GM19438 (cell line): ENCODE measurements at regions not wholly inside any gene's neighbourhood (a gene's known extent, or its start where the extent isn't known, plus 50 kb on each side); places are given as distances from the start of the nearest gene placed in this dataset.

Experiments used
- ATAC-seq: cut with Tn5 transposase; IDR thresholded peaks from one replicate; pipeline ENCODE4 v1.9.1; 2021; ENCODE audit warnings: low read depth; ENCODE audit not compliant: unreplicated experiment

DNA sequence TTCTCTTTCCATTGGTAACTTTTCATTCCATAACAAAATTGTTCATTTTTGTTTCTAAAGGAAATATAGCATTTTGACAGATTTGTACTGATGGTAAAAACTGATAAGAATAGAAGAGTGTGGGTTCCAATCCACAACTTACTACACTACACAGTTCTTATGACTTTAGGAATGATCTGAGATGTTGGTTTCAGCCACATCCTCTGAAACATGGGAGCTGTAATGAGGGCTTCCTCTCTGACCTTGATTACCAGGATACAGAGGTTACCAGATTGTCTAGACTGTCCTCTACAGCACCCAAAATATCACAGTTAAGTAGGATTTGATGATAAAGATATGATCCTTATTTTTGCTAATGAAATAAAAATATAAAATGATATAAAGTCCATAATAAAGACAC lies 1184.6 kb downstream of the FLRT2 start:
- no peak for ATAC-seq

DNA sequence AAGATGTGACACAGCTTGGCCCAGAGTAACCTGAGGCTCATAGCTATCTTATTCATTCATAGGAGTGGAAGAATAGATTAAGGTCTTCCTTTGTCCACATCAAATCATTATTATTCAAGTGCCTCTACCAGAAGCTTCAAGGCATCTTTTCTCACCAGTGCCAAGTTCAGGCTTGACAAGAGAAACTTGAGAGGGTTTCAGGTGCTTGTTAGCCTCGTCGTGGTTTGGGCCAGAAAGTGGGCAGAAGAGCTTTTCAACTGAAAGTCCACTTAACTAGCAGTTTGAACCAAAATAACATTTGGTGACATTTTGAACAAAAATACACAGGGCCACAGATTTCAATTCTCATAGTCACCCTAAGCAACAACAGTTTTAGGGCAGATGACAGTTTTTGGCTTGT lies 1184.2 kb downstream of the FLRT2 start:
- ATAC-seq: no peak

DNA sequence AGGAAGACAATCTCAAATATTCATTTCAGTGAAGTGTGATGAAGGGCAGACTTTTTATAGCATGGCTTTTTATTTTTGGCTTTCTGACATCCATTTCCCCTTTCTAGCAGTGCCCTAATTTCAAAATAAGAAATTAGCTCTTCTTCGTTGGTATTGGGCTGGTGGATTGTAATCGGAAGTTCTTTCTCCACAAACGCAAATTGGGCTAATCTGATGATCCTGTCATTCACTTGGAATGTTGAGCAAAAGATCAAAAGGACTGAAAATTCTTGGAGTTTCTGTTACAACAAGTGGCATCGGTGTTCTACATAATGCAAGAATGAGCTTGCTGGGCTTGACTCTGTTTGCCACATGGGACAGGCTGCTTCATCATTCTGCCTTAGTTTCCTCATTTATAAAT lies 1182.8 kb downstream of the FLRT2 start:
- no peak for ATAC-seq

DNA sequence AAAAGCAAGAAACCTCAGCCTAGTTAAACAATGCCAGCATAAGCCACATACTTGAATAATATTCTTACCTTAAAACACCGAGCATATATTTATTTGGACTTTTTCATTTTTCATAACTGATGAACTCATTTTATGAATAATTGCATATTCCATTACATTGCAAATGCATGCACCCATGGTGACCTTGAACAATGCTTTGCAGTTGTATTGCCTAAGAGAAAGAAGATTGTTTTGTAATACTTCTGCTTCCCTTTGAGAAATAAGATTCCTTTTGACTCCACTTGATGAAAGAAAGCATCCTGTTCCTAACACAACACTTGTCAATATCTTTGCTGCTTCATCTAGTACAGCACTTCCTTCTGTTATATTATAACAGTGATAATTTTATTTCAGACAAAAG lies 1182.2 kb downstream of the FLRT2 start:
- ATAC-seq: no peak

DNA sequence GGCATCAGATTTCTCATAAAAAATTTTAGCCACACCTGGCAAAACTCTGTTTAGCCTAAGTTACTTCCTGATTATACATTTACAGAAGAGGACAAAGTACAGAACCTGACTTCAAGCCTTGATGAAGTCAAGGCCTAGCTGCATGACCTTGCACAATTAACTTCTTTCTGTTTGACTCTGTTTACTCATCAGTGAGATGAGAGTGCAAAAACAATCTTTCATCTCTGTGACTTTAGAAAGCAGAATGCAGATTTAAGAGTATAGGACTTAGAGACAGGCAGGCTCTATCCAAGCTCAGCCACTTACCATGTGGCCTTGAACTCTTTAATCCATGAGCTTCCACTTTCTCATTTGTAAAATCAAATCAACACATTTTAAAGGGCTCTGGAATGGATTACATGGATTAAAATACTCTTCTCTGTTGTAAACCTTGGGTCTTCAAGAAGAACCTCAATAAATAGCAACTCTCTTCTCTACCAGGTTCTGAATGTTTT lies 1178.9 kb downstream of the FLRT2 start:
- no peak for ATAC-seq

DNA sequence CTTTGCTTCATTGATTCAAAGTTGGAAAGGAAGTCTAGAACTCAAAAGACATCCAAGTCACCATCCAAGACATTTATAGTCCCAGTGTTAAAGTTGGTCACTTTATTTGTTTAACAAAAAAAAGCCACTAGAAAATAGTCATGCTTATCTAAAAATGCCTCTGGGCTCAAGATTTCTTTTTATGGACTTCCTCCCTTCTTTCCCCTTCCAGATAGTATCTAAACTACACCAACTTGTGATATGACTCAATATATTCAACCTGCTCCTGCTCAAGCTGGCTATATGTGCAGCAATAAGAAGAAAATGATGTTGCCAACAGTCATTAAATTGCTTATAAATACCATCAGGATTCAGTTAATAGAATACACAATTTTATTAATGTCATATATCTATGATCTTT lies 1177.1 kb downstream of the FLRT2 start:
- no peak for ATAC-seq

DNA sequence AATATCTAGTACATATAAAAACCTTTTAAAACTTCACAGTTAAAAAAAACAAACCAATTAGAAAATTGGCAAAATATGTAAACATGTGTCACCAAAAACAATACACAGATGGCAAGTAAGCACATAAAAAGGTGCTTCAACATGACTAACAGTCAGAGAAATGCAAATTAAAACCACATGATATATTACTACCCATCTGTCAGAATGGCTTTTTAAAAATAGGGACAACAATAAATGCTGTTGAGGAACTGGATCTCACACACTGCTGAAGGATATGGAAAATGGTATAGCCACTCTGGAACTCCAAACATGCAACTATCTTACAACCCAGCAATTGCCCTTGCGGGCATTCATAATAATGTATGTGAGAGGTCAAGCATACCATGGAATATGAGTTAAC lies 1153.6 kb downstream of the FLRT2 start:
- ATAC-seq: no peak

DNA sequence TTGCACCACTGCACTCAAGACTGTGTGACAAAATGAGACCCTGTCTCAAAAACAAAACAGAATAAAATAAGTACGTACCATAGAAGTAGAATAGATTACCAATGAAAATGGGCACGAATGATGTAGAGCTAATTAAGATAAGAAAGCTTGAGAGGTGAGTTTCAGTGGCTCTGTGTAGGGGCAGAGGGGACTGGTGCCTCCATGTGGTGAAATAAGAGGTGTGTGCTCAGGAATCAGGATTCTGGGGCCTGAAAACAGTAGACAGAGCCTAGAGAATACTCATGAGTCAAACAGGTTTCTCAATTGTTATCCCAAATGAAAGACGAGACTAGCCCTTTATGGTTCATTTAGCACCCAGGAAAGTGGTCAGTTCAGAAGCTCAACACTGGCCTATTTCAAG lies 1145.1 kb downstream of the FLRT2 start:
- ATAC-seq: no peak

DNA sequence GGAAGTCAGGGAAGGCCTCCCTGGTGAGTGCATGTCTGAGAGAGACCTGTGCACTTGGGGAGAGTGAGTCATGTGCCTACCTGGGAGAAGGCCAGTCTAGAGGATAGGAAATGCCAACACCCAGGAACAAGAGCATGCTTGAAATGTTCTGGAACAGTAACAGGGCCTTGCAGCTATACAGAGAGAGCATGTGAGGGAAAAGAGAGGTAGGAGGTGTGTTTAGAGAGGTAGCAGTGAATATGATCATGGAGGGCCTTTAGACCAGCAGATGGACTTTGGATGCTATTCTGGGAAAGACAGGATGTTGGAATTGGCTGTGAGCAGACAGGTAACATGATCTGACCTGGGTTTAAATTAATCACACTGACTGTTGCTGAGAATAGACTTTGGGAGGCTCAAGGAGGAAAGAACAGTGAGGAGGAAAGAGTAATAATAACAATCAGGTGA lies 1143.6 kb downstream of the FLRT2 start:
- ATAC-seq: no peak

DNA sequence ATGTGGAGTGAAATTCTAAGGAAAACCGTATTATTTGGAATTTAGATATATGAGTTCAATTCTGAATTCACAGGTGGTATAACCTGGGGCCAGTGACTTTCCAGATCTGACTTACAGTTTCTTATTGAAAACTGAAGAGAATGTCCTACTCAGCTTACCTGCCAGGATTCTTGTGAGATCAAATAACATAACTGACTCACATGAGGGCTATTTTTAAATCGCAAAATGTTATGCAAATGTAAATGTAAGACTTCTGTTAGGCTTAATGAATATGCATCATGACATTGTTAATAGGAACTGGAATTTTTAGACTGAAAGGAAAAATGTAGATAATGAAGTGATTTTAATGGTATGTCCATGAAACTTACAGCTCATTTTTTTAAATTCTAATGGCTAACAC lies 1142.1 kb downstream of the FLRT2 start:
- ATAC-seq: no peak

DNA sequence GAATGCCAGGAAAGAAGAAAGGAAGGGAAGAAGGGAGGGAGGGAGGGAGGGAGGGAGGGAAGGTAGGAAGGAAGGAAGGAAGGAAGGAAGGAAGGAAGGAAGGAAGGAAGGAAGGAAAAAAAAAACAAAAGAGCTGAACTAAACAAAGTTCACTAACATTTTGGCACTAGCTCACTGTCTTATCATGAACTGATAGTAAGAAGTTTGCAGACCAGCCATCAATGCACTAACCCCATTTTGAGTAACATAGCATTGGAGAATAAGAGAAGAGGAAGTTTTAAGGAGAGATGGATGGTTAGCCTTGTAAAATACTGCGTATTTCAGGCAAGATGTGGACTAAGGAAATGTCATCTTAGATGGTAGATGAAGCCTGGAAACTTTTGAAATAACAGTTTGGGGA lies 1136.0 kb downstream of the FLRT2 start:
- no peak for ATAC-seq

DNA sequence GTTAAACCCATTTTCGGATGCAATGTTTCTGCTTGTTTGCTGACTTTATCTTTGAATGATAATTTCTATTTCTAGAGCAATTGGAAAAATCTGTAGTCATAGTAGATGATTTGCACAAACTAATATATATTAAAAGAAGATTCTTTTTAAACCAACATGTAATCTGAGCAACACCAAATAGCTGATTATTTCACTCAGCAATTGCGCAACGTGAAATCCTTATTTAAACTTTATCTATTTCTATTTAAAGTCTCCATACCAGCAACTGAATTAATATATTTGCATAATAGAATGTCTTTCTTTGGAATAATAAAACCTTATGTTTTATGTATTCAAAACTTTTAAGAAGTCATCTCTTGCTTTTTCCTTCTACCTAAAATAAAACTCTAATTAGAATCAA lies 1132.4 kb downstream of the FLRT2 start:
- no peak for ATAC-seq

DNA sequence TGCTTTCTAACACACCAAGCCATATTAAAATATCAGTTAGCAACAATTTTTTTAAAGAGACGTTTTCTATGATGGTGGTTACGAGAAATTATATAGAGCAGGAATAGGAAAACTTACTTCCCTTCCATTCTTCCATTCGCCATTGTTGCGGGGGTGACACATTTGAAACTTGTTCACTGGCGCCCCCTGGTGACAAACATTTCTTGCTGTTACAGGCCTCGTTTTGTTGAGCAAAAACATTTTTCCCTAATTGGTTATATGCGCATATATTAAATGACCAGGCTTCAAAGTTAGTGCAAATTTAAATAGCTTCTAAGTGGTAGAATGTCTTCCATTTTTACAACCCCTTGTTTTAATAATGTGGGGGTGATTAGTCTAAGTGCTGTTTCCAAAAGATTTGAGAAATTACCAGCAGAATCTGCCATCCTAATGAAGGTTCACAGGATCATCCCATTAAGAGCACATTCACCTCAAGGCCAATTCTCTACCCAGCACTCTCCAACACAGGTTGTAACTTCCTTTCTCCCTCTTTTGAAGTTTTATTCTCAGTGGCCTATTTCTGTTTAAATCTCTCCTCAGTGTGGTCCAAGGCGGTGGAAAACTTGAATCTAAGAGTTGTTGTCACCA lies 1124.7 kb downstream of the FLRT2 start:
- ATAC-seq: no peak

DNA sequence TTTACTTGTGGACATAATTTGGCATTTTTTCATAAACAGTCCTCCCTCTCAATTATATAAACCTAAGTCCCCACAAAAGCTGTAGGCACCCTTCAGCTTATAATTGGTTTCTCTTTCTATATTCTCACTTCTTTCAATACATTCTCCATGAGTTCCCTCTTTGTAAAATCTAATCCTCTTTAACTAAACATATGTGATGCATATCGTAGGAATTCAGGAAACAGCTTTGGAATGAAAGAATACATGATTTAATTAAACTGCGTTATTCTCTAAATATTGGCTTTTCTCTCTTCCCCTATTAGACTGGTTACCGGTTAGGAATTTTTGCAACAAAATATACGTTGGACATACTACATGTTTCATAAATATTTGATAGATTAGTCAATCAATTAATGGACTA lies 1122.6 kb downstream of the FLRT2 start:
- ATAC-seq: no peak

DNA sequence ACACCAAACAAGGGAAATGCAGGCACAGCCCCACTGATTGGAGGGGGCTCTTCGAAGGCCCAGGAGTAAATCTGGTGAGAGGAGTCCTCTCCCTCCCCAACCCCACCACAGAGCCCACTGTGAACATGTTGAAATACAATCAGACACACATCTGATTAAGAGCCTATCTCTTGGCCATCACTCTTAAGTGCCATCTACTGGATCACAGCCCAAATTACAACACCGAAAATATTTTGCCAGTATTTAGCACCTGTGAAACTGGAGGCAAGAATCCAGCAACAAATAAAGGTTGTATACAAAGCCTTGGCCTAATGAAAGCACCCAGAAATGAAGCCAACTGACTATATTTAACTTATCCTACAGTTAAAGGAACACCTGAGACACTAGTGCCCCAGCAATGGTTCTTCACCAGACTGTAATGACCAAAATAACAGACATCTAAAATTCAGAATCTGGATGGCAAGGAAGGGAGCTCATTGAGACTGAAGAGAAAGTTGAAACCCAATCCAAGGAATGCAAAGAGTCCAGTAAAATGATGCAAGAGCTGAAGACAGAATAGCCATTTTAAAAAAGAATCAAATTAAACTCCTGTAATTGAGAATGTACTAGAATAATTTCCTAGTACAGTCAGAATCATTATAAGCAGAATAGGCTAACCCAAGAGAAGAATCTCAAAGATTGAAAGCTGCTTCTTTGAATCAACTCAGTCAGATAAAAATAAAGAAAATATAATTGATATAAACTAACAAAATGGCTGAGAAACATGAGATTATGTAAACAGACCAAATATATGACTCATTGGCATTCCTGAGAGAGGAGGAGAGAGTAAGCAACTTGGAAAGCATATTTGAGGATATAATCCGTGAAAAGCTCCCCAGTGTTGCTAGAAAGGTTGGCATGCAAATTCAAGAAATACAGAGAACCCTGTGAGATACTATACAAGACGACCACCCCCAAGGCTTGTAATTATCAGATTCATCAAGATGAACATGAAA lies 1117.0 kb downstream of the FLRT2 start:
- ATAC-seq: no peak

DNA sequence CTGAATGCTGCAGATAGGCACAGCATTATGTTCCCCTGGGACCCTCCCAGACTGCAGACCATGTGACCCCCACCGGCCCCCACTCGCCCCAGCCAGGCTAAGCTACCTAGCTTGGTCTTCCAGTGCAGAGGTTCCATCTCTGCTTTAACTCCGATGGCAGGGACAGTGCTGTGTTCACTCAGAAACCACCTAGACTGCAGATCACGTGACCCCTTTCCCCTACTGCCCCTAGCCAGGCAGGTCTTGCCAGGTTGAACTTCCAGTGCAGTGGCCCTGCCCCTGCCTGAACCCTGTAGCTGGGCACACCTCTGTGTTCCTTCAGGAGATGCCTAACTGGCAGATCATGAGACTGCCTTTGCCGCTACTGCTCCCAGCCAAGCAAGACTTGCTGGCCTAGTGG lies 1116.2 kb downstream of the FLRT2 start:
- ATAC-seq: no peak

DNA sequence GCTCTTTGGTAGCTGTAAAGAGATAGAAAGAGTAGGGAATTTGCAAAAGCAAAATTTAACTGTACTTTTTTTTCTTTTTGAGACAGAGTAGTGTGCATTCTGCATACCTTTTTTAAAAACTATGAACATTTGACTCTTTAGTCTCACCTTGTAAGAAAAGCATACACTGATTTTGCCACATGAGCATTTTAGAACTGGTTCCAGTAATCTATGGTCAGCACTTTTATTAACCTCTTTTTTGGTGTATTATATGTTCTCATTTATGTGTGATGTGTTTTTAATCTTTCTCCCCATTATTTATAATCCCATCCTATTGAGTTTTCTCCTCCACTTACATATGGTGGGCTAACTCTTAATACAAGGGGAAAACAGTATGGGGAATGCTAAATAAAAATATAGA lies 1111.4 kb downstream of the FLRT2 start:
- ATAC-seq: no peak

DNA sequence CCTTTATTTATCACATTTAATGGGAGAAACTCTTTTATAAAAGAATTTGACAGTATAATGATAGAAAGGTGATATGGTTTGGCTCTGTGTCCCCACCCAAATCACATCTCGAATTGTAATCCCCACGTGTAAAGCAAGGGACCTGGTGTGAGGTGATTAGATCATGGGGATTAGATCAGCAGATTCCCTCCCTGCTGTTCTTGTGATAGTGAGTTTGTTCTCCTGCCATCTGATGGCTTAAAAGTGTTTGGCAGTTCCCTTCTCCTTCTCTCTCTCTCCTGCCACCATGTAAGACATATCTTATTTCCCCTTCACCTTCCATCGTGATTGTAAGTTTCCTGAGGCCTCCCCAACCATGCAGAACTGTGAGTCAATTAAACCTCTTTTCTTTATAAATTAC lies 1110.3 kb downstream of the FLRT2 start:
- no peak for ATAC-seq

DNA sequence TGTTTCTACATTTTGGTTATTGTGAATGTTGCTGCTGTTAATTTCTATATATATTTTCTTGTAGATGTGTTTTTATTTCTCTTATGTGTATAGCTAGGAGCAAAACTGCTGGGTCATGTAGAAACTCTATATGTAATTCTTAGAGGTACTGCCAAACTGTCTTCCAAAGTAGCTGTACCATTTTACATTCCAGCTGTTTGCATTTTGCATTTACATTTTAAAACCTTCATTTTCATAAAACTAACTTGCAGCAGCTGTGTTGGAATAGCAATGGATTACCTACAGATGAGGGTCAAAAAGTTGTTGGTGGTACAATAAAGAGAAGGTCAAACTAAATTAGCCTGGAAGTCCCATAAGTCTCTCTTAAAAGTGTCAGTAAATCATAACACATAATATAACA lies 1109.7 kb downstream of the FLRT2 start:
- no peak for ATAC-seq

DNA sequence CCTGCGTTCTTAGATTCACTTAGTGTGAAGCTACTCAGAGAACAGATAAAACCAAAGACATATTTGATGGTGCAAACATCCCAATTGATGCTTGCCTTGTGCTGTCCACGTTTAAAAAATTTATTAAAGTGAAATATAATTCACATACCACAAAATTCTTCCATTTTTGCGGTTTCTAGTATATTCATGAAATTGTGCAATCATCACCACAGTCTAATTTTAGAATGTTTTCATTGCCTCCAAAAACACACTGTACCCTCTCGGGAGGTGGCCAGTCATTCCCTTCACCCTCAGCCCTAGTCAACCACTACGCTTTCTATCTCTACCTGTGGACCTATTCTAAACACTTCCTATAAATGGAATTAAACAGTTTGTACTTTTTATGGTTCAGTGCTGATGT lies 1109.2 kb downstream of the FLRT2 start:
- no peak for ATAC-seq

DNA sequence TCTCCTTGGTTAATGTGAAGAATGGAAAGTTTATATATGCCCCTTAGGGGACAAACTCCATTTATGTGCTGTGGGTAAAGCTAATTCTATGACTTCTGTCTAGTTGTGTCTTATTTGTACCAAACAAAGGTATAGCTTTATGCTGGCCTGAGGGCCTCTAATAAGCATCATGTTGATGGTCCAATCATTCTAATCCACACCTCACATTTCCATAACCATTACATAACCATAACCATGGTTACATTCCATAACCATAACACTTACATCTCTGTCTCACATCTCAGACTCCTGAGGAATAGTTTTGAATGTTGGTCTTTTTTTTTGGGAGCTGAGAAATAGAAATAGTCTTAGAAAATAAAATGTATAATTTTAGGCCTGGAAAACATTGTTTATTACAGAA lies 1097.1 kb downstream of the FLRT2 start:
- no peak for ATAC-seq

DNA sequence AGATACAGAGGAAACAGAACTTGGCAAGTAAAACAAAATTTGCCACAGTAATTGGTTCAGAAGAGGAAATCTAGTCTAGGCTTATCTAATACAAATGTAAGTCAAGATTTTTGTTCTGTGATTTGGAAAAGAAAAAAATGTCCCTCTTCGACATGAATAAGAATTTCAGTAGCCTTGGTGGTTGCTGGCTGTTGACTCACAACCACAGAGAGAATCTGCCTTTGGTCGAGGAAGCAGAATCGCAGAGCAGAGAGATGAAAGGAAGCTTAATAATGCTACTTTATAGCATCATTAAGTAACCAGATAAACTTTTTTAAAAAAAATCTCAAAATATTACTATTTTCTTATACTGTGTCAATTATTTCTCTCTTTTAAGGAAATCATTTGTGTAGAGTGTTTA lies 1096.6 kb downstream of the FLRT2 start:
- no peak for ATAC-seq
